ENCODE measurements at regions not wholly inside any gene's neighbourhood (a gene's known extent, or its start where the extent isn't known, plus 50 kb on each side); places are given as distances from the start of the nearest gene placed in this dataset.

DNA sequence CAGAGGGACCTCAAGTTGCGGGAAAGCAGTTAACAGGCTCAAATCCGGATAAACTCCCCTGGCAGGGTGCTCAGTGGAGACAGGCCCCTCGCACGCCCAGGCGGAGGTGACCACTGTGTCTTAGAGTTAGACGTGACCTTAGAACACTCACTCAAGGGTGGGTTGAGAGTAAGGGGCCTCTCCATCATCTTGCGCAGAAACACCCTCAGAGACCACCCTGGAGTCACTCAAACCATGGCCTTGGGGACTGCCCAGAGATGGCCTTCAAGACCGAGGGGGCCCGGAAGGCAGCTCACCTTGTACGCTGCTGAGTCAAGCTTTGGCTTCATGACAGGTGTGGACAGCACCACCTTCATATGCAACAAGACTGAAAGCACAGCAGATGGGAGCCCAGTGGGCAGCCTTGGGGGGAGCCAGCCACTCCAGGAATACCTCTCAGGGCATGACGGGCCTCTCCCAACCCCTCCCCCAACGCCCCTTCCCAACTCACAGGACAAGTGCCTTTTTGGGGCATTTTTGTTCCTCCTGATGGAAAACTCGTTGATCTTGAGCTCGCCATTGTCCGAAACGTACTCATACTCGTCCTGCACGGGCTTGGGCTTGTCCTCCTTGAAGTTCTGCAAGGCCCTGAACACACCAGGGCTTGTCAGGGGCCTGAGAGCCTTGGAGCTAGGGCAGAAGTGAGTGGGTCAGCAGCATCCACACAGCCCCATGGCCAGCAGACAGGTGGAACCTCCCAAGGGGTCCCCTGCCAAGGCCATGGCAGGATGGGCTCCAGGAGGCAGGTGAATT is 229.2 kb downstream of the TUBA3C start:
- BruUV-seq (replicated peaks): no TSS peak
- H3K36me3 ChIP-seq (ENCODE audit: insufficient read depth, low read length): no peaks in the 10 kb centered on the region
- DNase-seq (ENCODE audit: low spot score): no peak
- intact Hi-C loops (cut with micrococcal nuclease; ENCODE audit: unreplicated experiment): no loop called here
- no peaks in the 10 kb centered on the region for H3K9me2 ChIP-seq (ENCODE audit: insufficient read depth, low read length)
- no peaks in the 10 kb centered on the region for H3K4me1 ChIP-seq (ENCODE audit: insufficient read depth, low read length, poor library complexity, severe bottlenecking)
- TF ChIP-seq, protein P1, sequence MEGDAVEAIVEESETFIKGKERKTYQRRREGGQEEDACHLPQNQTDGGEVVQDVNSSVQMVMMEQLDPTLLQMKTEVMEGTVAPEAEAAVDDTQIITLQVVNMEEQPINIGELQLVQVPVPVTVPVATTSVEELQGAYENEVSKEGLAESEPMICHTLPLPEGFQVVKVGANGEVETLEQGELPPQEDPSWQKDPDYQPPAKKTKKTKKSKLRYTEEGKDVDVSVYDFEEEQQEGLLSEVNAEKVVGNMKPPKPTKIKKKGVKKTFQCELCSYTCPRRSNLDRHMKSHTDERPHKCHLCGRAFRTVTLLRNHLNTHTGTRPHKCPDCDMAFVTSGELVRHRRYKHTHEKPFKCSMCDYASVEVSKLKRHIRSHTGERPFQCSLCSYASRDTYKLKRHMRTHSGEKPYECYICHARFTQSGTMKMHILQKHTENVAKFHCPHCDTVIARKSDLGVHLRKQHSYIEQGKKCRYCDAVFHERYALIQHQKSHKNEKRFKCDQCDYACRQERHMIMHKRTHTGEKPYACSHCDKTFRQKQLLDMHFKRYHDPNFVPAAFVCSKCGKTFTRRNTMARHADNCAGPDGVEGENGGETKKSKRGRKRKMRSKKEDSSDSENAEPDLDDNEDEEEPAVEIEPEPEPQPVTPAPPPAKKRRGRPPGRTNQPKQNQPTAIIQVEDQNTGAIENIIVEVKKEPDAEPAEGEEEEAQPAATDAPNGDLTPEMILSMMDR (conservative IDR thresholded peaks at IDR 0.05; ENCODE audit: low read length): no peak
- no peak for TF ChIP-seq EZH2phosphoT487 (IDR thresholded peaks at IDR 0.05; ENCODE audit: borderline replicate concordance, low read depth, low read length)
- H3K27ac ChIP-seq (ENCODE audit: low read depth, low read length, poor library complexity, severe bottlenecking): no peak overlapping the region
- POLR2A ChIA-PET: interaction anchor here (0.5 kb wide), 1 partner anchor 132 kb away, joined by 3 read pairs; no protein-coding TSS in a partner anchor
- CTCF ChIA-PET (ENCODE audit: unreplicated experiment): no interaction called here
- H3K4me3 ChIP-seq (ENCODE audit: low read depth, low read length, poor library complexity, severe bottlenecking): no peak overlapping the region
- no peaks in the 10 kb centered on the region for H3K9me3 ChIP-seq (ENCODE audit: low read length)
- no peak overlapping the region for H2AFZ ChIP-seq (ENCODE audit: low read length)
- no peaks in the 10 kb centered on the region for H3K79me2 ChIP-seq (ENCODE audit: insufficient read depth, low read depth, low read length)
- no peak overlapping the region for H3K4me2 ChIP-seq (ENCODE audit: low read length)
- no peaks in the 10 kb centered on the region for H4K20me1 ChIP-seq (ENCODE audit: insufficient read depth, low read length)

DNA sequence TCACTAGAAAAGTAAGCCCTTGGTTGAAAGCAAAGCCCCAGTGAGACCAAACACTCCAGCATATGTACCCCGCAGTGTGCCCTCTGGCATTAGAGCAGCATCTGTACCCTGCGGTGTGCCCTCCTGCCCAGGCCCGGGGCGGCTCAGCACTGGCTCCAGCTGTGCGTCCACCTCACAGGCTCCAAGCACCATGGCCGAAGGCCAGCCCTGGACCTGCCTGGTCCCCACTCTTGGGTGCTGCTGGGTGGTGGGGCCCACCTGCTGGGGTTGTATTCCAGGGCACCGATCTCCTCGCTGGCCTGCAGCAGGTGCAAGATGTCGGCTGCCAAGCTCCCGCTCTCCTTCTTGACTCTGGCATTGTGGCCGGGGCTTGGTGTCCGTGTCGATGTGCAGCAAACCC is 230.2 kb downstream of the TUBA3C start:
- no TSS peak for BruUV-seq (replicated peaks)
- intact Hi-C loops (cut with micrococcal nuclease; ENCODE audit: unreplicated experiment): no loop called here
- no peaks in the 10 kb centered on the region for H3K36me3 ChIP-seq (ENCODE audit: insufficient read depth, low read length)
- H3K4me3 ChIP-seq (ENCODE audit: low read depth, low read length, poor library complexity, severe bottlenecking): no peak overlapping the region
- no peak for DNase-seq (ENCODE audit: low spot score)
- no peaks in the 10 kb centered on the region for H3K79me2 ChIP-seq (ENCODE audit: insufficient read depth, low read depth, low read length)
- CTCF ChIA-PET (ENCODE audit: unreplicated experiment): no interaction called here
- H3K9me3 ChIP-seq (ENCODE audit: low read length): no peaks in the 10 kb centered on the region
- POLR2A ChIA-PET: no interaction called here
- no peaks in the 10 kb centered on the region for H3K9me2 ChIP-seq (ENCODE audit: insufficient read depth, low read length)
- no peak overlapping the region for H2AFZ ChIP-seq (ENCODE audit: low read length)
- no peaks in the 10 kb centered on the region for H4K20me1 ChIP-seq (ENCODE audit: insufficient read depth, low read length)
- no peak overlapping the region for H3K27ac ChIP-seq (ENCODE audit: low read depth, low read length, poor library complexity, severe bottlenecking)
- TF ChIP-seq EZH2phosphoT487 (IDR thresholded peaks at IDR 0.05; ENCODE audit: borderline replicate concordance, low read depth, low read length): no peak
- TF ChIP-seq, protein P1 (conservative IDR thresholded peaks at IDR 0.05; ENCODE audit: low read length): no peak
- H3K4me1 ChIP-seq (ENCODE audit: insufficient read depth, low read length, poor library complexity, severe bottlenecking): no peaks in the 10 kb centered on the region
- no peak overlapping the region for H3K4me2 ChIP-seq (ENCODE audit: low read length)

DNA sequence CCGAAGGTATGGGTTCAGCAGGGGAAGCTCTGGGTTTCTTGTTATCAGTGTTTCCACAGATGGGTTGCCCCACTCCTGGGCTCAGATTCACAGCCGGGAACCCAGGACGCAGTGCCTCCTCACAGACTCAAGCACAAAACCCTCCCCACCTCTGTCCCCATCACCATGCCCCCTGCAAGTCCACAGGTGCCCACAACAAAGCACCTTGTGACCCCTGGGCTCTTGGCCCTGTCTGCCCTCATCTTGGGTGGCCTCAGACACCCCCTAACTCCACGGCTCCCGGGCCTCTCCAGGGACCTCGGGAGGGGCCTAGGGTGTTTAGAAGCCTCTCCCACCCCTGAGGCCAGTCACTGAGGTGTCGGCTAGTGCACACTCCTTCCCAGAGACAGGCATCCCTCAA is 231.7 kb downstream of the TUBA3C start:
- no peak for DNase-seq (ENCODE audit: low spot score)
- BruUV-seq (replicated peaks): no TSS peak
- POLR2A ChIA-PET: no interaction called here

More for the DNA sequence above, 231.7 kb downstream of the TUBA3C start:
- Histone ChIP-seq H3K4me3 (ENCODE audit: low read depth, low read length, poor library complexity, severe bottlenecking) (no peak overlapping the region), H3K9me3 (ENCODE audit: low read length) (no peaks in the 10 kb centered on the region), H2AFZ (ENCODE audit: low read length) (no peak overlapping the region), H4K20me1 (ENCODE audit: insufficient read depth, low read length) (no peaks in the 10 kb centered on the region), H3K4me1 (ENCODE audit: insufficient read depth, low read length, poor library complexity, severe bottlenecking) (no peaks in the 10 kb centered on the region), H3K4me2 (ENCODE audit: low read length) (no peak overlapping the region), H3K9me2 (ENCODE audit: insufficient read depth, low read length) (no peaks in the 10 kb centered on the region), H3K79me2 (ENCODE audit: insufficient read depth, low read depth, low read length) (no peaks in the 10 kb centered on the region), H3K27ac (ENCODE audit: low read depth, low read length, poor library complexity, severe bottlenecking) (no peak overlapping the region), H3K36me3 (ENCODE audit: insufficient read depth, low read length) (no peaks in the 10 kb centered on the region)
- intact Hi-C loops (cut with micrococcal nuclease; ENCODE audit: unreplicated experiment): no loop called here
- no peak for TF ChIP-seq EZH2phosphoT487 (IDR thresholded peaks at IDR 0.05; ENCODE audit: borderline replicate concordance, low read depth, low read length)
- TF ChIP-seq, protein P1 (conservative IDR thresholded peaks at IDR 0.05; ENCODE audit: low read length): no peak
- CTCF ChIA-PET (ENCODE audit: unreplicated experiment): no interaction called here

Data from OCI-LY7 (cell line).